ENCODE measurements at regions not wholly inside any gene's neighbourhood (a gene's known extent, or its start where the extent isn't known, plus 50 kb on each side); places are given as distances from the start of the nearest gene placed in this dataset.
A peak's percentile ranks its signal among the peaks of the same experiment; 100 is the strongest.

DNA sequence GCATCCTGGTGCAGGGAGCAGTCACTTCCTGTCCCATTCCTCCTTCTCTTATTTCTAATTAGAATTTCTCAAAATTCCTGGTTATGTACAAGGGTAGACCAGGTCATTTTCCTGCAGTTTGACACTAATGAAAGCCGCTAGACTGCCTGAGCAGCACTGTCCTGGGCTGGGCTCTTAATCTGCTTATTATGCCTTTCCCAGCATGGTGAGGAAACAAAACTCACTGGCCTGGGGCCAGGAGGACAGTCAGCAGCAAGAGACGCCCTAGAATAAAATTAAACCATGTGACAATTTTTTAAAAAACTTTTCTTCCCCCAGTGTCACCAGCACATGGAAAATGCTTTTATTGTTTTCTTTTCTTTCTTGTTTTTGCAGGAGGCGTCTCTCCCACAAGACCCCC is 647.5 kb downstream of the TYW1 start:
- Histone ChIP-seq H3K27me3 (ENCODE audit: insufficient read depth, low read depth, severe bottlenecking) (no peaks in the 10 kb centered on the region), H3K27ac (no peak overlapping the region; the same call in 1 of the 2 replicates), H3K4me3 (ENCODE audit: low read depth, low read length) (no peak overlapping the region), H3K36me3 (no peaks in the 10 kb centered on the region), H3K9me3 (ENCODE audit: severe bottlenecking) (no peaks in the 10 kb centered on the region)
- peak; percentile 66 for DNase-seq
- TF ChIP-seq, protein P1, sequence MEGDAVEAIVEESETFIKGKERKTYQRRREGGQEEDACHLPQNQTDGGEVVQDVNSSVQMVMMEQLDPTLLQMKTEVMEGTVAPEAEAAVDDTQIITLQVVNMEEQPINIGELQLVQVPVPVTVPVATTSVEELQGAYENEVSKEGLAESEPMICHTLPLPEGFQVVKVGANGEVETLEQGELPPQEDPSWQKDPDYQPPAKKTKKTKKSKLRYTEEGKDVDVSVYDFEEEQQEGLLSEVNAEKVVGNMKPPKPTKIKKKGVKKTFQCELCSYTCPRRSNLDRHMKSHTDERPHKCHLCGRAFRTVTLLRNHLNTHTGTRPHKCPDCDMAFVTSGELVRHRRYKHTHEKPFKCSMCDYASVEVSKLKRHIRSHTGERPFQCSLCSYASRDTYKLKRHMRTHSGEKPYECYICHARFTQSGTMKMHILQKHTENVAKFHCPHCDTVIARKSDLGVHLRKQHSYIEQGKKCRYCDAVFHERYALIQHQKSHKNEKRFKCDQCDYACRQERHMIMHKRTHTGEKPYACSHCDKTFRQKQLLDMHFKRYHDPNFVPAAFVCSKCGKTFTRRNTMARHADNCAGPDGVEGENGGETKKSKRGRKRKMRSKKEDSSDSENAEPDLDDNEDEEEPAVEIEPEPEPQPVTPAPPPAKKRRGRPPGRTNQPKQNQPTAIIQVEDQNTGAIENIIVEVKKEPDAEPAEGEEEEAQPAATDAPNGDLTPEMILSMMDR (IDR thresholded peaks at IDR 0.05; ENCODE audit: low read depth, low read length), result no peak

DNA sequence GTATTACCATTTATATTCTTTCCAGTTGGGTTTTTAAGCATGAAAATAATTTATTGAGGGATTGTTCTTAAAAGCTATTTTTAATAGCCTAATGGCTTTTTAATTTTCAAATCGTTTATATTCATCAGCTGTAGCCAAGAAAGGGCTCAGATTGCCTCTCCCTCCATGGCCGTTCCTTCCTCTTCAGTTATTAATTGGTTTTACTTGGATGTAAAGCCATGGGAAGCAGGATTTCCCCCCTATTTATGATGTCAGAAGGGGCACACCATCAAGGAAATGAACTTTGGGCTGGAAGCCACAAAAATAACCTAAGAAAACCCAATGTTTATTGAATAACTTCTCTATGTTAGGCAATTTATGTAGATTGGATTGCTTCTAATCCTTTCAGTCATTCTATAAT is 656.3 kb downstream of the TYW1 start:
- DNase-seq, result no peak
- H3K4me3 ChIP-seq (ENCODE audit: low read depth, low read length), result no peak overlapping the region
- no peaks in the 10 kb centered on the region for H3K36me3 ChIP-seq
- no peak overlapping the region for H3K27ac ChIP-seq
- H3K9me3 ChIP-seq (ENCODE audit: severe bottlenecking), result no peaks in the 10 kb centered on the region
- TF ChIP-seq, protein P1 (IDR thresholded peaks at IDR 0.05; ENCODE audit: low read depth, low read length), result no peak
- H3K27me3 ChIP-seq (ENCODE audit: insufficient read depth, low read depth, severe bottlenecking), result no peaks in the 10 kb centered on the region

DNA sequence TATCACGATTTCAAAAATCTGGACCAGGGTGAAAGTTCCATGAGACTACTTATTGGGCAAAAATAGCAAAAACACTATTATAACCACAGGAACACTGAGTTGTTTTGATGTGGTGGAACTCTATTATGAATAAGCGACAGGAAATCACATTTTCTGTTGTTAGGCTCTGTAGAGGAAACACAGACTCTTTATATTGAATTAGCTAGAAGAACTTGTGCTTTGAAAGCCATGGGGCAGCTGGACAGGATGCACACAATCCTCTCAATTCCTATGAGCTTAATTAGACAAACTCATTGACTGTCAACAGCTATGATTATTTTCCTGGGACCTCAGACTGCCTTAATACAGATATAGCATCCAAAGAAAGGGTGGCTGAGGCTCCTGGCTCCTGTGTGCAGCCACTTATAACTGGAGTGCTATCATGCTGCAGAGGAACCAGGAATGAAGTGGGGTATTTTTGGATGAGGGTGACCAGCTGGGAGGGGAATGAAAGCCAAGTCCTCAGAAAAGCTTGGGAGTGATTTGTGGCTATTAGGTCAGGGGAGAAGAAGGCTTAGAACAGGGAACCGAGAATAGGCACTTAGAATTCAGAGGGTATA is 657.3 kb downstream of the TYW1 start:
- TF ChIP-seq, protein P1 (IDR thresholded peaks at IDR 0.05; ENCODE audit: low read depth, low read length), result no peak
- no peak for DNase-seq
- no peaks in the 10 kb centered on the region for H3K27me3 ChIP-seq (ENCODE audit: insufficient read depth, low read depth, severe bottlenecking)
- no peak overlapping the region for H3K4me3 ChIP-seq (ENCODE audit: low read depth, low read length)
- no peak overlapping the region for H3K27ac ChIP-seq
- no peaks in the 10 kb centered on the region for H3K9me3 ChIP-seq (ENCODE audit: severe bottlenecking)
- no peaks in the 10 kb centered on the region for H3K36me3 ChIP-seq

DNA sequence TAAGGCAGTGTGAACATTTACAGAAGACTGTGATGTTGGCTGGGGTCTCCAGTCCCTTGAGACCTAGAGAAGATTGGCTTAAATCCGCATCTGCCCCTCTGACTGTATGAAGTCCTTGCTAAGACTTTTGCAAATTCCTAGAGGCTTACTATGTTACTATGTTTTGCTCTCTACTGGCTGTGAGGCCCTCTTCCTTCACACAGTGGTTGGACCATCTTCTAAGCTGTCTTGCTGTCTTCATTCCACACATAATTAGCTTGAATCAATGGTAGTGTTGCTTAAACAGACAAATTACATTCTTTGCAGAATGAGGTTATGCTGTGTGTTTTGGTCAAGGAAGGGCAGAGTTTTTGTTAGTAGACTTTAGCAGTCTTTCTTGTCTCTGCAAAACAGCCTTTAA is 658.0 kb downstream of the TYW1 start:
- no peak for DNase-seq

DNA sequence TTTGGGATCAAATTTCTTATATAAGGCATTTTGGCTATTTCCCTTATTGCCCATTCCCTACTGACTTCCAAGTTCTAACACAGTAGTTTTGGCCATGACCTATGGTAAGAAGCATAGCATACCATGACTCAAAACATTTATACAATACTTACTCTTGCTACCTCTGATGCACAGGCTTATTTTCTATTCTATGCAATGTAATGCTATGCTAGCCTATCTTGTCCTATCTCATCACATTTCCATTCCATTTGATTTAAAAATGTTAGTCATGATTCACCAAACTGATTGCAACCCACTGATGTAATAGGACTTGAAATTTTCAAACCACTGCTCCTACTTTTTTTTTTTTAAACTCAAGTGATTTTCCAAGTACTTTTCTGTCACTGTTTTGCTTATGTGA is 658.5 kb downstream of the TYW1 start:
- Histone ChIP-seq H3K27me3 (ENCODE audit: insufficient read depth, low read depth, severe bottlenecking) (no peaks in the 10 kb centered on the region), H3K36me3 (no peaks in the 10 kb centered on the region), H3K27ac (no peak overlapping the region), H3K9me3 (ENCODE audit: severe bottlenecking) (no peaks in the 10 kb centered on the region), H3K4me3 (ENCODE audit: low read depth, low read length) (no peak overlapping the region)
- TF ChIP-seq, protein P1 (IDR thresholded peaks at IDR 0.05; ENCODE audit: low read depth, low read length), result no peak
- no peak for DNase-seq

More for the DNA sequence above, 658.0 kb downstream of the TYW1 start:
- no peaks in the 10 kb centered on the region for H3K9me3 ChIP-seq (ENCODE audit: severe bottlenecking)
- no peak overlapping the region for H3K4me3 ChIP-seq (ENCODE audit: low read depth, low read length)
- TF ChIP-seq, protein P1 (IDR thresholded peaks at IDR 0.05; ENCODE audit: low read depth, low read length), result no peak
- H3K36me3 ChIP-seq, result no peaks in the 10 kb centered on the region
- H3K27ac ChIP-seq, result no peak overlapping the region
- no peaks in the 10 kb centered on the region for H3K27me3 ChIP-seq (ENCODE audit: insufficient read depth, low read depth, severe bottlenecking)

DNA sequence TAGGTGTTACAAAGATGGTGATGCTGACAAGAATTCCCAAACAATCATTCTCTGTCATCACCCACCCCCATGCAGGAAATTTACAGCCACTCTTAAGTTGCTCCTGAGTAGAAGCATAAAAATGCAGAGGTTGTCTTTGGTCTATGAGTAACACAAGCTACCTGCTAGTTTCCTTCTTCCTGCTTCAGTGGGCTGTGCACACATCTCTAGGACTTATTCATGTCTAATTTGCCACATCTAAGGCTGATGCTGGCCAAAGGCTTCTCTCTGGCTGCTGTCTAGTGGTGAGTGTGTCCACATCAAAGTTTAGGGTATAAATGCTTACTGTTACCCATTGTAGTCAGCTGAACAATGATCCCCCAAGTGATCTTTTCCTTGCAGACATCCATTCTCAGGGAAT is 662.5 kb downstream of the TYW1 start:
- H3K36me3 ChIP-seq, result no peaks in the 10 kb centered on the region
- H3K27me3 ChIP-seq (ENCODE audit: insufficient read depth, low read depth, severe bottlenecking), result no peaks in the 10 kb centered on the region
- no peak overlapping the region for H3K4me3 ChIP-seq (ENCODE audit: low read depth, low read length)
- no peak for DNase-seq
- peaks cover 9% of the 10 kb centered on the region for H3K9me3 ChIP-seq (ENCODE audit: severe bottlenecking)
- H3K27ac ChIP-seq, result no peak overlapping the region
- TF ChIP-seq, protein P1 (IDR thresholded peaks at IDR 0.05; ENCODE audit: low read depth, low read length), result no peak
